Neural cell (in vitro differentiated cells): ENCODE measurements at regions not wholly inside any gene's neighbourhood (a gene's known extent, or its start where the extent isn't known, plus 50 kb on each side); places are given as distances from the start of the nearest gene placed in this dataset.

Experiments
- EP300 ChIP-seq: fragments of 450-650 bp; conservative IDR thresholded peaks from 2 replicates; pipeline ENCODE4 v1.6.1; 2014; ENCODE audit warnings: antibody characterized with exemption, mild to moderate bottlenecking, moderate library complexity; ENCODE audit not compliant: poor library complexity, severe bottlenecking
- EZH2 ChIP-seq: fragments of 200-600, 300-800 bp; shearing (Covaris generic), sonication (generic); IDR thresholded peaks from 2 replicates; pipeline ENCODE4 v1.6.1; 2014; ENCODE audit warnings: antibody characterized with exemption, low read length, borderline replicate concordance, mild to moderate bottlenecking; ENCODE audit not compliant: insufficient read depth, poor library complexity, severe bottlenecking
- MXI1 ChIP-seq: fragments of 450-650 bp; conservative IDR thresholded peaks from 2 replicates; pipeline ENCODE4 v1.6.1; 2014; ENCODE audit warnings: antibody characterized with exemption, mild to moderate bottlenecking; ENCODE audit not compliant: poor library complexity, severe bottlenecking
- POLR2AphosphoS5 ChIP-seq: IDR thresholded peaks from 2 replicates; pipeline ENCODE4 v1.6.1; 2012
- RAD21 ChIP-seq: fragments of 450-650 bp; conservative IDR thresholded peaks from 2 replicates; pipeline ENCODE4 v1.6.1; 2014; ENCODE audit warnings: antibody characterized with exemption, mild to moderate bottlenecking, moderate library complexity
- SMC3 ChIP-seq: fragments of 450-650 bp; conservative IDR thresholded peaks from 2 replicates; pipeline ENCODE4 v1.6.1; 2014; ENCODE audit warnings: antibody characterized with exemption, mild to moderate bottlenecking, moderate library complexity; ENCODE audit not compliant: poor library complexity
- TAF1 ChIP-seq: IDR thresholded peaks from 2 replicates; pipeline ENCODE4 v1.6.1; 2012; ENCODE audit warnings: low read depth
- TF ChIP-seq, protein P1 (sequence below): fragments of 450-650 bp; IDR thresholded peaks from 2 replicates; pipeline ENCODE4 v1.5.1; 2014; ENCODE audit warnings: antibody characterized with exemption, mild to moderate bottlenecking, moderate library complexity; ENCODE audit not compliant: poor library complexity, severe bottlenecking
- TF ChIP-seq, protein P2 (sequence below): IDR thresholded peaks from 2 replicates; pipeline ENCODE4 v1.6.1; 2012; ENCODE audit warnings: borderline replicate concordance

DNA sequence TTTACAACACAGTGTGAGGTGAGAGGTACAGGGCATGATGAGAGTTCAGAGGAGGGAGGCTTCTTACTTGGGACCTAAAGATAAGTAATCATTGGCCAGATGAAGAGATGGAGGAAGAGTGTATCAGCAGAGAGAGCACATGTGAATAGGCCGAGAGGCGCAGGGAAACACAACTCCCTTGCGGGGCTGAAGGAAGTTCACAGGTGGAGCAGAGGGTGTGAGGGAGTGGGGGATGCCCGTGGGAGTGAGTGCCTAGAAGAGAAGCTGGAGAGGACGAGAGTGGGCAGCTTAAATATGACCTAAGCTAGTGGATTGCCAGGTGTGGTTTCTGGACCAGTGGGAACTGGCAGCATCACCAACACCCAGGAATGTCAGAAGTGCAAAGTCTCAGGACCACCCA is 98.2 kb upstream of the TBC1D5 start:
- TF ChIP-seq, protein P1, sequence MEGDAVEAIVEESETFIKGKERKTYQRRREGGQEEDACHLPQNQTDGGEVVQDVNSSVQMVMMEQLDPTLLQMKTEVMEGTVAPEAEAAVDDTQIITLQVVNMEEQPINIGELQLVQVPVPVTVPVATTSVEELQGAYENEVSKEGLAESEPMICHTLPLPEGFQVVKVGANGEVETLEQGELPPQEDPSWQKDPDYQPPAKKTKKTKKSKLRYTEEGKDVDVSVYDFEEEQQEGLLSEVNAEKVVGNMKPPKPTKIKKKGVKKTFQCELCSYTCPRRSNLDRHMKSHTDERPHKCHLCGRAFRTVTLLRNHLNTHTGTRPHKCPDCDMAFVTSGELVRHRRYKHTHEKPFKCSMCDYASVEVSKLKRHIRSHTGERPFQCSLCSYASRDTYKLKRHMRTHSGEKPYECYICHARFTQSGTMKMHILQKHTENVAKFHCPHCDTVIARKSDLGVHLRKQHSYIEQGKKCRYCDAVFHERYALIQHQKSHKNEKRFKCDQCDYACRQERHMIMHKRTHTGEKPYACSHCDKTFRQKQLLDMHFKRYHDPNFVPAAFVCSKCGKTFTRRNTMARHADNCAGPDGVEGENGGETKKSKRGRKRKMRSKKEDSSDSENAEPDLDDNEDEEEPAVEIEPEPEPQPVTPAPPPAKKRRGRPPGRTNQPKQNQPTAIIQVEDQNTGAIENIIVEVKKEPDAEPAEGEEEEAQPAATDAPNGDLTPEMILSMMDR: no peak
- TF ChIP-seq EZH2 (no peak), EP300 (no peak), MXI1 (no peak), SMC3 (no peak), POLR2AphosphoS5 (no peak), RAD21 (no peak), TAF1 (no peak)
- TF ChIP-seq, protein P2, sequence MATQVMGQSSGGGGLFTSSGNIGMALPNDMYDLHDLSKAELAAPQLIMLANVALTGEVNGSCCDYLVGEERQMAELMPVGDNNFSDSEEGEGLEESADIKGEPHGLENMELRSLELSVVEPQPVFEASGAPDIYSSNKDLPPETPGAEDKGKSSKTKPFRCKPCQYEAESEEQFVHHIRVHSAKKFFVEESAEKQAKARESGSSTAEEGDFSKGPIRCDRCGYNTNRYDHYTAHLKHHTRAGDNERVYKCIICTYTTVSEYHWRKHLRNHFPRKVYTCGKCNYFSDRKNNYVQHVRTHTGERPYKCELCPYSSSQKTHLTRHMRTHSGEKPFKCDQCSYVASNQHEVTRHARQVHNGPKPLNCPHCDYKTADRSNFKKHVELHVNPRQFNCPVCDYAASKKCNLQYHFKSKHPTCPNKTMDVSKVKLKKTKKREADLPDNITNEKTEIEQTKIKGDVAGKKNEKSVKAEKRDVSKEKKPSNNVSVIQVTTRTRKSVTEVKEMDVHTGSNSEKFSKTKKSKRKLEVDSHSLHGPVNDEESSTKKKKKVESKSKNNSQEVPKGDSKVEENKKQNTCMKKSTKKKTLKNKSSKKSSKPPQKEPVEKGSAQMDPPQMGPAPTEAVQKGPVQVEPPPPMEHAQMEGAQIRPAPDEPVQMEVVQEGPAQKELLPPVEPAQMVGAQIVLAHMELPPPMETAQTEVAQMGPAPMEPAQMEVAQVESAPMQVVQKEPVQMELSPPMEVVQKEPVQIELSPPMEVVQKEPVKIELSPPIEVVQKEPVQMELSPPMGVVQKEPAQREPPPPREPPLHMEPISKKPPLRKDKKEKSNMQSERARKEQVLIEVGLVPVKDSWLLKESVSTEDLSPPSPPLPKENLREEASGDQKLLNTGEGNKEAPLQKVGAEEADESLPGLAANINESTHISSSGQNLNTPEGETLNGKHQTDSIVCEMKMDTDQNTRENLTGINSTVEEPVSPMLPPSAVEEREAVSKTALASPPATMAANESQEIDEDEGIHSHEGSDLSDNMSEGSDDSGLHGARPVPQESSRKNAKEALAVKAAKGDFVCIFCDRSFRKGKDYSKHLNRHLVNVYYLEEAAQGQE: no peak
